D721Med (cell line): ENCODE measurements at regions not wholly inside any gene's neighbourhood (a gene's known extent, or its start where the extent isn't known, plus 50 kb on each side); places are given as distances from the start of the nearest gene placed in this dataset.
A peak's percentile ranks its signal among the peaks of the same experiment; 100 is the strongest.

Experiments used
- DNase-seq: peaks from one replicate; pipeline ENCODE4 v3.0.0; 2011; ENCODE audit warnings: low spot score; ENCODE audit not compliant: insufficient read length
- FAIRE-seq: peaks from 2 replicates; lab custom pipeline; 2011; peaks lifted over from hg19 to GRCh38; lab: Jason Lieb, UNC
- TF ChIP-seq, protein P1 (sequence below): IDR thresholded peaks from 2 replicates; pipeline ENCODE4 v1.5.1; 2012; ENCODE audit warnings: mild to moderate bottlenecking, control low read depth; ENCODE audit not compliant: insufficient read depth; ENCODE audit errors: missing control alignments

- TF ChIP-seq, protein P1, sequence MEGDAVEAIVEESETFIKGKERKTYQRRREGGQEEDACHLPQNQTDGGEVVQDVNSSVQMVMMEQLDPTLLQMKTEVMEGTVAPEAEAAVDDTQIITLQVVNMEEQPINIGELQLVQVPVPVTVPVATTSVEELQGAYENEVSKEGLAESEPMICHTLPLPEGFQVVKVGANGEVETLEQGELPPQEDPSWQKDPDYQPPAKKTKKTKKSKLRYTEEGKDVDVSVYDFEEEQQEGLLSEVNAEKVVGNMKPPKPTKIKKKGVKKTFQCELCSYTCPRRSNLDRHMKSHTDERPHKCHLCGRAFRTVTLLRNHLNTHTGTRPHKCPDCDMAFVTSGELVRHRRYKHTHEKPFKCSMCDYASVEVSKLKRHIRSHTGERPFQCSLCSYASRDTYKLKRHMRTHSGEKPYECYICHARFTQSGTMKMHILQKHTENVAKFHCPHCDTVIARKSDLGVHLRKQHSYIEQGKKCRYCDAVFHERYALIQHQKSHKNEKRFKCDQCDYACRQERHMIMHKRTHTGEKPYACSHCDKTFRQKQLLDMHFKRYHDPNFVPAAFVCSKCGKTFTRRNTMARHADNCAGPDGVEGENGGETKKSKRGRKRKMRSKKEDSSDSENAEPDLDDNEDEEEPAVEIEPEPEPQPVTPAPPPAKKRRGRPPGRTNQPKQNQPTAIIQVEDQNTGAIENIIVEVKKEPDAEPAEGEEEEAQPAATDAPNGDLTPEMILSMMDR: peak; percentile 14
- DNase-seq (no peak), FAIRE-seq (no peak)
Measured at GRCh38 chr5:126100767-126101166, 322.4 kb upstream of the GRAMD2B start.

- FAIRE-seq: no peak
- TF ChIP-seq, protein P1: no peak
- DNase-seq: no peak
Measured at GRCh38 chr5:126101901-126102300, 321.3 kb upstream of the GRAMD2B start.

GRCh38 chr5:126103050-126103449, 320.2 kb upstream of the GRAMD2B start:
- DNase-seq (no peak), FAIRE-seq (no peak)
- TF ChIP-seq, protein P1: no peak

DNA sequence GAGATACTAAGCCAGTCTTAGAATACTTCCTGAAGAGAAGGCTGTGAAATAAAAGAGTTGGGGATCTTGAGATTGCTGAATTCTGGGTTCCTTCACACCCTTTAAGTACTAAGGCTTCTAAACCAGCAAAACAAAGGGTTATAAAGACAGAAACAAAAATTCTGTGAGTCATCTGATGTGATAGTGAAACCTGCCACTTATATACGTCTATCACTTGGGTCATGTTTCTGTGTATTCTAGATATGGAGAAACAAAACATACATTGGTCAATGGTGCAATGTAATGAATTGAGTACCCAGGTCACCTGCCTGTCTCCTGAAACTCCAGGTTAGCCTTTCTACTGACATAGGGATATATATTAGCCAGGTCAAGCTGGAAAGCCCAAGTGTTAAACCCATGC, 319.3 kb upstream of the GRAMD2B start:
- no peak for FAIRE-seq
- TF ChIP-seq, protein P1: no peak
- DNase-seq: no peak

- DNase-seq (no peak), FAIRE-seq (peak; percentile 25)
- TF ChIP-seq, protein P1: no peak
Measured at GRCh38 chr5:126104341-126104740, 318.9 kb upstream of the GRAMD2B start.

DNA sequence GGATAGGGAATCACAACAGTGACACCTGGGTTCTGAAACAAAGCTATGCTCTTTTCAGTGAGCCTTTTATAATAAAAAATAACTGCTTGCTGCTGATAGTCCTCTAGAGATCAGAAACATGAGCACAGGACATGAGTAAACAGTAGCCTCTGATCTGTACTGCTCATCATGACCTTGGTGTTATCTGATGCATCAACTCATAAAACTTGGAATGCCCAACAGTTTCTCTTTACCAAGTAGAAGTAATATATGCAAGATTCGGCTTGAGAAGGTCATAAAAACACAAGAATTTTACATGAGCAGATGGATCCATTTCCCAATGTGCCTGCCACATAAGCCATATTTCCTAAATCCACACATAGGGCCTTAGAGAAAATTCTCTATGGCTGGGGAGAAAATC, 318.3 kb upstream of the GRAMD2B start:
- TF ChIP-seq, protein P1: no peak
- DNase-seq: no peak
- FAIRE-seq: no peak

DNA sequence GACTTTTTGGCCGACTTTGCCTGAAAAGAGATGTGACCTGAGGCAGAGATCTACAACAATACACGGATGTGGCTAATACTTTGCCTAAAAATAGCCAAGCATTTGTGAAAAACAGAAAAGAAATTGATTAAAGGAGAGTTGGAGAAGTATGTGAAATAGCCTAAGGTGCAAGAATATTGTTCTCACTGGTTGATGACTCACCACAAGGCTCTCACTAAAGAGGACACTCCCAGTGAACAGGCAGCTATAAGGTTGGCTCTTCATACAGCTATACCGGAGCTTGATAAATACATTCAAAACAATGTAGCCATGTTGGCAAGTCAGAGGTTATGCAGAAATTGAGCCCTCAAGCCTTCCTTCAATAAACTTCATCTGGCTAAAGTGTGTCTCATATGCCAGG, 317.2 kb upstream of the GRAMD2B start:
- DNase-seq: no peak
- no peak for FAIRE-seq
- TF ChIP-seq, protein P1: no peak
